ENCODE measurements at regions not wholly inside any gene's neighbourhood (a gene's known extent, or its start where the extent isn't known, plus 50 kb on each side); places are given as distances from the start of the nearest gene placed in this dataset.

DNA sequence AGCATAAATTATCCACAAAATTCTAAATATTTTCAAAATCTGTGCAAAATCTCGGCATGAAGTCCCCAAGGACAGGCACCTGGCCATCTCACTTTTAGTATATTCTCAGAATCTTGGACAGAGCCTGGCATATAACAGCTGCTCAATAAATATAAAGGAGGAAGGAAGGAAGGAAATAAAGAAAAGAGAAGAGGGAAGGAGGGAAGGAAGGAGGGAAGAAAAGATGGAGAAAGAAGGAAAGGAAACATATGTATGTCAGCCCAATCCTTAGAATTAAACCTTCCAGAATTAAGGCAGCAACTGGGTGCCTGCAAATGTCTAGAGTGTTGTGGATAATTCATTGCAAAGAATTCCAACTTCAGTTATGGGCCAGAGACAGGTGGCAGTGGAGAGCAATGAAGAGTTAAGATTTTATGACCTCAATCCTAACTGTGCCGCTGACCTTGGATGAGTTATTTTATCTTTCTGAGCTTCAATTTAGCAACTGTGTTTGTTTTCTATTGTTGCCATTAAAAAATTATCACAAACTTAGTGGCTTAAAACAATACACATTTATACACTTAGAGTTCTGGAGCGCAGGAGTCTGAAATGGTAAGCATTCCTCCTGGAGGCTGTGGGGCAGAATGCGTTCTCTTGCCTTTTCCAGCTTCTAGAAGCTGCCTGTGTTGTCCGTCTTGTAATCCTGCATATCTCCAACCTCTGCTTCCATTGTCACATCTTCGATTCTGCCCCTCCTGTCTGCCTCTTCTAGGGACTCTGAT, 200.9 kb upstream of the MSX2 start:
- DNase-seq = no peak
- H3K4me3 Mint-ChIP-seq = no peak overlapping the region
- H3K27ac Mint-ChIP-seq = no peak overlapping the region
- H3K4me1 Mint-ChIP-seq (ENCODE audit: low read depth) = no peaks in the 10 kb centered on the region
- H3K9me3 Mint-ChIP-seq = peaks cover 21% of the 10 kb centered on the region
- TF ChIP-seq, protein P1, sequence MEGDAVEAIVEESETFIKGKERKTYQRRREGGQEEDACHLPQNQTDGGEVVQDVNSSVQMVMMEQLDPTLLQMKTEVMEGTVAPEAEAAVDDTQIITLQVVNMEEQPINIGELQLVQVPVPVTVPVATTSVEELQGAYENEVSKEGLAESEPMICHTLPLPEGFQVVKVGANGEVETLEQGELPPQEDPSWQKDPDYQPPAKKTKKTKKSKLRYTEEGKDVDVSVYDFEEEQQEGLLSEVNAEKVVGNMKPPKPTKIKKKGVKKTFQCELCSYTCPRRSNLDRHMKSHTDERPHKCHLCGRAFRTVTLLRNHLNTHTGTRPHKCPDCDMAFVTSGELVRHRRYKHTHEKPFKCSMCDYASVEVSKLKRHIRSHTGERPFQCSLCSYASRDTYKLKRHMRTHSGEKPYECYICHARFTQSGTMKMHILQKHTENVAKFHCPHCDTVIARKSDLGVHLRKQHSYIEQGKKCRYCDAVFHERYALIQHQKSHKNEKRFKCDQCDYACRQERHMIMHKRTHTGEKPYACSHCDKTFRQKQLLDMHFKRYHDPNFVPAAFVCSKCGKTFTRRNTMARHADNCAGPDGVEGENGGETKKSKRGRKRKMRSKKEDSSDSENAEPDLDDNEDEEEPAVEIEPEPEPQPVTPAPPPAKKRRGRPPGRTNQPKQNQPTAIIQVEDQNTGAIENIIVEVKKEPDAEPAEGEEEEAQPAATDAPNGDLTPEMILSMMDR (IDR thresholded peaks at IDR 0.05) = no peak; the same call in 1 of the 2 replicates
- H3K36me3 Mint-ChIP-seq (ENCODE audit: low read depth) = no peaks in the 10 kb centered on the region
- H3K27me3 Mint-ChIP-seq (ENCODE audit: insufficient read depth) = peaks cover 1% of the 10 kb centered on the region

DNA sequence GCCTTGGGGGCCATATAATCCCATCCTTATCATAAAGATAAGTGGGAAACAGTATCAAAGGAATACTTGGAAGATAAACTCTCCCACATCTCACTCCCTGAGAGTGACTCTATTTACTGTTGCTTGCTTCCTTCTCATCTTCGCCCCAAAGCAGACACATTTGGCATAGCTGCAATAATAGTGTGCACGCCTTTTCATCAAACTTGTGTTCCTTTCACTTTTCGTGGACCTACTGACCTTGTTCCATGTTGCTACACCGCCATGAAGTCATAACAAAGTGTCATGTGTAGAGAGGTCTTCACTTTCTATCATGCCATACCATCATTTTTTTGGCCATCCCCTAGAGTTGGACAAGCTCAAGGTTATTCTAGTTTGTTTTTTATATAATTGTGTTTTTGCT, 200.0 kb upstream of the MSX2 start:
- H3K9me3 Mint-ChIP-seq = peaks cover 21% of the 10 kb centered on the region
- H3K4me3 Mint-ChIP-seq = no peak overlapping the region
- no peaks in the 10 kb centered on the region for H3K36me3 Mint-ChIP-seq (ENCODE audit: low read depth)
- TF ChIP-seq, protein P1 (IDR thresholded peaks at IDR 0.05) = no peak
- no peak for DNase-seq
- H3K4me1 Mint-ChIP-seq (ENCODE audit: low read depth) = no peaks in the 10 kb centered on the region
- no peak overlapping the region for H3K27ac Mint-ChIP-seq
- peaks cover 1% of the 10 kb centered on the region for H3K27me3 Mint-ChIP-seq (ENCODE audit: insufficient read depth)

DNA sequence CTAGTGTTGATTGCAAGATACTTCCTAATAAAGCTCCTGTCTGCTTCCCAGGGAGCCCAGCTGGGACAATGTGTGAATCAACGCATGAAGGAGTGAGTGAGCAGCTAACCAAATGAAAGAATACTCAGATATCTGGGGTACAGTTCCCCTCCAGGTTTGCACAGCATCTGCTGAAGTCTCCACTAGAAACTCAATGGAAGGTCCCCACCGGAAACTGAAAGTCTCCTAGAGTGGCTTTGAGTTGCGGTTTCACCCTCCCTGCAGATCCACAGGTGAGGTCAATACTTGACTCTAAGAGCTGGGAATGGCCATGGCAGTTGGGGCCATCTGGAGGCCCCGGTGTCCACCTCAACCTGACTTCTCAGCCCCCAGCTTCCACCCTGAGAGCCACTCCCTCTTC, 198.2 kb upstream of the MSX2 start:
- Mint-ChIP-seq H3K27ac (no peak overlapping the region), H3K4me1 (ENCODE audit: low read depth) (no peaks in the 10 kb centered on the region)
- DNase-seq = no peak

DNA sequence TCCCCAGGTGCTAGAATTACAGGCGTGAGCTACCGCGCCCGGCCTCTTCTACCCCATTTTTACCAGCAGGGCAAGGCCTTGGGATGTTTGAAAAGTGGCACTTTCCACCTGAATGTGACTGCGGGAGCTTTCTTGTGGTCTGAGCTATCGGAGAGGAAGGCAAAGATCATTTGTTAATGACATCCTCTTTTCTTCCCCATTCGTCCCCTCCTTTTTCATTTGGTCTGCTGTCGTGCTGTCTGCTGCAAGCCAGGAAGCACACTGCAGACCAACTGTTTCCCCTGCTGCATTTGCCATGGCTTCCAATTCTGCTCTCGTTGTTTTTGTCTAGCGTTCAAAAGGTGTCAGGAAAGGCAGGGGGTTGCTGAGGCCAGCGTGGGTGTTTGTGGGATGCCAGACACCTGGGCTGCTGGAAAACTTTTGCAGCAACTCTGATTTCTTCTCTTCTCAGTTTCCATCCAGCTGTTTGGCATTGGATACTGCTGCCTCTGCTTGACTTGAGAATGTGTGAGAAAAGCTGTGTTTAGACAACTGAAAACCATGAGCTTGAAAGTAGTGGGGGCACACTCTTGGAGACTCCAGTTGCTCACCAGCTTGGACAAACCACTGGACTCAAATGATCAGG, 196.4 kb upstream of the MSX2 start:
- TF ChIP-seq, protein P1 (IDR thresholded peaks at IDR 0.05) = no peak
- DNase-seq = no peak
- Mint-ChIP-seq H3K4me1 (ENCODE audit: low read depth) (peaks cover 14% of the 10 kb centered on the region), H3K9me3 (peaks cover 3% of the 10 kb centered on the region), H3K27ac (no peak overlapping the region), H3K27me3 (ENCODE audit: insufficient read depth) (peaks cover 1% of the 10 kb centered on the region), H3K36me3 (ENCODE audit: low read depth) (no peaks in the 10 kb centered on the region), H3K4me3 (no peak overlapping the region)

More for the DNA sequence above, 198.2 kb upstream of the MSX2 start:
- Mint-ChIP-seq H3K4me3 (no peak overlapping the region), H3K36me3 (ENCODE audit: low read depth) (no peaks in the 10 kb centered on the region), H3K27me3 (ENCODE audit: insufficient read depth) (peaks cover 1% of the 10 kb centered on the region), H3K9me3 (peaks cover 14% of the 10 kb centered on the region)
- TF ChIP-seq, protein P1 (IDR thresholded peaks at IDR 0.05) = no peak

DNA sequence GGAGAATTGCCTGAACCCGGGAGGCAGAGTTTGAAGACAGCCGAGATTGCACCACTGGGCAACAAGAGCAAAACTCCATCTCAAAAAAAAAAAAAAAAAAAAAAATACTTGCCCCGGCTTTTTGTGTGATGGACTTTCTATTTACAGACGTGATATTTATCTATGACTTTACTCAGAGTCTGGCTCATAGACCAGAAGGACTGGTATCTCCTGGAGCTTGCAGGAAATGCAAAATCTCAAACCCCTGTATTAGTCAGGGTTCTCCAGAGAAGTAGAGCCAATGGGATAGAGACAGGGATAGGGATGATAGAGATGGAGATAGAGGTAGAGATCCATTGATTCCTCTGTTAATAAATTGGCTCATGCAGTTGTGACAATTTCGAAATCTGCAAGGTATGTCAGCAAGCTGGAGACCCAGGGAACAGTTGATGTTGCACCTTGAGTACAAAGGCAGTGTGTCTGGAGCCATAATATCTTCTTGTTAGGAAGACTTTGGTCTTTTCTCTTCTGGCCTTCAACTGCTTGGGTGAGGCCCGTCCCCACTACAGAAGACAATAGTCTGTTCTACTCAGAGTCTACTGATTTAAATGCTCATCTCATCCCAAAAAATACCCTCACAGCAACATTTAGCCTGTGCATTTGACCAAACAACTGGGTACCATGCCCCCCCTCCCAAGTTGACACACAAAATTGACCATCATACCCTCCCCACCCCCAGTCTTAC, 195.4 kb upstream of the MSX2 start:
- TF ChIP-seq, protein P1 (IDR thresholded peaks at IDR 0.05) = no peak
- H3K4me1 Mint-ChIP-seq (ENCODE audit: low read depth) = peaks cover 23% of the 10 kb centered on the region
- H3K4me3 Mint-ChIP-seq = no peak overlapping the region
- H3K27ac Mint-ChIP-seq = no peak overlapping the region
- H3K36me3 Mint-ChIP-seq (ENCODE audit: low read depth) = no peaks in the 10 kb centered on the region
- DNase-seq = no peak
- peaks cover 1% of the 10 kb centered on the region for H3K27me3 Mint-ChIP-seq (ENCODE audit: insufficient read depth)
- H3K9me3 Mint-ChIP-seq = peaks cover 3% of the 10 kb centered on the region
